CD4-positive, alpha-beta T cell treated with Interferon alpha-2 for 1 hour (primary cell): ENCODE measurements at regions not wholly inside any gene's neighbourhood (a gene's known extent, or its start where the extent isn't known, plus 50 kb on each side); places are given as distances from the start of the nearest gene placed in this dataset.

ENCODE experiments used
- DNase-seq, 2 donors: peaks; one replicate each; pipeline ENCODE4 v3.0.0-alpha.2; 2020 to 2022

- DNase-seq, result no peak
Measured at GRCh38 chr10:47237316-47238260, 62.4 kb upstream of the GDF10 start.

DNA sequence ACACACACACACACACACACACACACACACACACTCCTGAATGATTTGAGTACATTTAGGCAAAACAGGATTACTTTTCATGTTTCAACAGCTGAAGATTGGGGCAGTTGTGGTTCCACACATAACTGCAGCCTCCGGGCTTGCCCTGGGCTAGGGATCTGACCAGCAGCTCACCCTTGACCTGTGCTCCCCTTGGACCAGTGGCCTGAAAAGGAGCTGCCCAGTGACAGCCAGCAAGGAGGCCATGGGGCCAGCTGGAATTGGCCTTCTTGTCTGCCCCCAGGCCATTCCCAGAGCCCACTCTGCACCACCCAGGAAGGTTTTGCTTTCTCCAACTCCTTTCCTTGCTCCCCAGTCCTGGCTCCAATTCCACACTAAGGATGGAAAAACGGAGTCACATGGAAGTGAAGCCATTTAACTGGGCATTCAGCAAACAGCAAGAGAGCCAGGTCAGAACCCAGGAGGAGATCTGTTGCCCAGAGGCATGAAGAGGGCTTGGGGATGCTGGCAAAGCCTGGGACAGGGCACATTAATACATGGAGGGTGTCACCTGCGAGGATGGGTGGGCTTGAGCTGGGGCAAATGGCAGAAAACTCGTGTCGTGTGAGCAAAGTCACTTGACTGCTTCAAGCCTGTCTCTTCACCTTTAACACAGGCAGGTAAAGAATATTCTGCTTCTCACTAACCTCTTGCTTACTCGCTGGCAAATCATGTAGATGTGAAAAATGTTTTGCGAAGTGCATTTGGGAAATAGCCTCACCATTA is 61.5 kb upstream of the GDF10 start:
- no peak for DNase-seq

DNA sequence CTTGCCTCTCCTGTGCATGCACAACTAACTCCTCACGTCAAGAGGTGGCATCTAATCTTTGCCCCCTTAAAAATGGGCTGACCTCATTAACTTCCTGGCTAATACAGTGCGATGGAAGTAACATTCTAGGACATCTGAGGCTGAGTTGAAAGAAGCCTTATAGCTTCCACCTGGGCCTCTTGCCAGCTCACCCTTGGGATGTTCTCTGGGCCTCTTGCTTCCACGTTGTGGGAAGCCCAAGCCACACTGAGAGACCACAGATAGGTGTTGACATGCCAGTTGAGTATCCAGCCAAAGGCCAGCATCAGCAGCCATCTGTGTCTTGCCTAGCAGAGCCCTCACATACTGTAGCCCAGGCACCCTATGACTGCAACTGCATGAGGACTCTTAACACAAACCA is 60.8 kb upstream of the GDF10 start:
- DNase-seq, result no peak

GRCh38 chr10:47240173-47240572 is 59.8 kb upstream of the GDF10 start:
- DNase-seq, result no peak

GRCh38 chr10:47241256-47241655 is 58.7 kb upstream of the GDF10 start:
- DNase-seq, result no peak

- no peak for DNase-seq
Measured at GRCh38 chr10:47241946-47242867, 57.8 kb upstream of the GDF10 start.

DNA sequence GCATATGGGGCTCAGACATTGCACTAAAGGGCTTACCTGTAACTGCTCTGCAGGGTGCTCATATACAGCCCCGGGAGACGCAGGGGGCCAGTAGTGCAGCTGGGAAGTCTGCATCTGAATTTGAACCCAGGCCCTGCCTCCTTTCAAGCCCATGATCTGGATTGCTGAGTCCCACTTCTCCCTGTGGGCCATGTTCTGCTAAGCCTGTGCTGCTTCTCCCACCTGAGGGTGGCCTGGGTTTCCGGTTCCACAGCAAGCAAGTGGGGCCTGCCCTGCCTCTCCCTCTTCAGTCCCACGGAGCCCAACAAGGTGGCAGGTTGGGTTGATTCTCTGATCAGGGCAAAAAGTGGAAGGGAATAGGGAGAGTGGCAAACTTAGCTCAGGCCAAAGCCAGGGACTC is 56.6 kb upstream of the GDF10 start:
- DNase-seq, result no peak

- no peak for DNase-seq
Measured at GRCh38 chr10:47243791-47244190, 56.2 kb upstream of the GDF10 start.

DNA sequence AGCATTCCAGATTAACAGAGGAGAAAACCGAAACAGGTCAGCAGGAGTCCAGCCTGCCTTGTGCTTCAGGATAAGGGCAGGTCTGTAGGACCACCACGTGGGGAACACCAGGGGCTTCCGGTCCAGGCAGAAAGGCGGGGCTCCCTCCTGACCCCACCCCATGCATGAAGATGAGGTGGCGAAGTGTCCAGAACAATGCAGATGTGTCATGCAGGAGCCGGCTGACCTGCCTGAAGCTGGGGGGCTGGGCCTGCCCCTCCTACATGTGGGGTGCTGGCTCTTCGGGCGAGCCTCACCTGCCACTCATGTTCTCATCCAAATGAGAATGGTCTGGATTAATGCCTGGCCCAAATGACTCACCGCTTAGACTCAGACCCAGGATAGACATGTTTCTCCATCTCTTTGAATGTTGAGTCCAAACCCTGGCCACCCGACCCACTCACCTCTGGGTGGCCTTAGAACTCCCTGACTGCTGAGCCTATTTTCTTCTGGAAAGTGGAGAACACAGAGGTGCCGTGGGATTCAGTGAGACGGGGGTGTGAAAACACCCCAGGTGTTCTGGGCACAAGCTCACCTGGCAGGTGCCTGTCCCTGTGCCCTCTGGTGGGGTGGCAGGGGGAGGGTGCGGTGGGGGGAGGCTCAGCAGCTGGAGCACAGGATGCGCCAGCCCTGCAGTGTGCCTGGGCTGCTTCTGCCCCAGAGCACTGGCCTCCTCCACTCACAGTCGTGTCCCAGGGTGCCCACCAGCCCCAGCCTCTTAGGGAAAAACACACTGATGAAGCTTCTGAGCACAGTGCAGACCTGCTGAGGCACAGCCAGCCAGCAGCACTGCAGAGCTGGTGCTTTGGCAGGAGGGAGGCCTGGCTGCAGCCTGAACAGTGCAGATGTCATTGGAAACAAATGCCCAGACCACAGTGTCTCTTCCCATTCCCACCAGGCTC is 55.2 kb upstream of the GDF10 start:
- no peak for DNase-seq

- DNase-seq, result no peak
Measured at GRCh38 chr10:47245731-47246350, 54.2 kb upstream of the GDF10 start.

DNA sequence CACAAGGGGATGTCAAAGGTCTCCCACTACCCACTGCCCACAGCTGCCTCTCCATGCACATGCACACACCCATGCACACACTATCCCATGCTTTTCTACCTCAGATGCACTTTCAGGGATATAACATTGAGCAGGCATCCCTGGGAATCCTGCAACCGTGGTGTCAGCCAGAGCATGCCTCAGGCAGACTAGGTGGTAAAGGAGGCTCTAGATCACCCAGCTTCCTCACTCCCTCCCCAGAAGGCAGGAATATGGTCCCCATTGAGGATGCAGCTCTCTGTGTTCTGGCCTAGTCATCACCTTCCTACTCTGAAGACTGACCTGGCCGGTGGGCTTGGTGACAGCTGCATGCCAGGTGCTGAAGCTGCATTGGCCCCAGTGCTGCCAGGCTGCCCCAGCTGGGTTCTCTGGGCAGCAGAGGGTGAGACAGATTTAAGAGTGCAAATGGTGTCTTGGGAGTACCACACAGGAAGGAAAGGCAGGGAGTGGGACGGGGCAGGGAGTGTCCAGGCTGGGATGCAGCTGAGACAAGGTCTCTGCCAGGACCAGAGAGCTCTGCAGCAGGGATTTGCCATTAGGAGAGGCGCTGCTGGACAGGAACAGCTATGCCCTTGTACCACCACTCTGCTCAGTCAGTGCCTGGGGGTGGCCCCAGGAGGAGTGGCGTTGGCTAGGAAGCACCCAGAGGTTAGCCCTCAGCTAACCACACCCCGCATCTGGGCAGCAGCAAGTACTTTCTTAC is 53.4 kb upstream of the GDF10 start:
- DNase-seq, result no peak

- DNase-seq, result no peak
Measured at GRCh38 chr10:47247148-47248059, 52.6 kb upstream of the GDF10 start.

DNA sequence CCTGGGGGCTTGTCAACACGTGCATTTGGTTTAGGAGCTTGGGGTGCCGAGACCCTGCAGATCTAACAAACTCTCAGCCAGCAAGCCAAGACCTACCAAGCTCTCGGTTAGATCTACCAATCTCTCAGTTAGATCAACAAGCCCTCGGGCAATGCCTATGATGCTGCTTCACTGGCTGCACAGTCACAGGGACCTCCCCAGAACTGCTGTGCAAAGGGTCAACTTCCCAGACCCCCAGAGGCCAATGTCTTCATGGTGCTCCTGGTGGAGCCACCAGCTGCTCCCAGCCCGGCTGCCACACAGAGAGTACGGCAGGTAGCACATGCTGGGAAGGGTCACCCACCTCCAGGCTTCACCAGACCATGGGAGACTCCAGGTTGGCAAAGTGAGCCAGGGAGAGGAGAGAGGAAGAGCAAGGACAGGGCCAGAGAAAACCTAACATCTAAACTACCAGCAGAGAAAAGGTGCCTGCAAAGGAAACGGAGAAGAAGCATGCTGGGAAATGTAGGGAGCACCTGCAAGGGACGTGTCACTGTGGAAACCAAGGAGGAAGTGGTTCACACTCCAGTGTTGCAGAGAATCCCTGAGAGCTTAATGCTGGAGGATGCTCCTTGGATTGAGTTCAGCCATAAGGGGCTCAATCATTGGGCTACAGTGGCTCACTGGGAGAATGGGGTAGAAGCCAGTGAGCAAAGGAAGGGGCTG is 51.5 kb upstream of the GDF10 start:
- DNase-seq, result no peak

DNA sequence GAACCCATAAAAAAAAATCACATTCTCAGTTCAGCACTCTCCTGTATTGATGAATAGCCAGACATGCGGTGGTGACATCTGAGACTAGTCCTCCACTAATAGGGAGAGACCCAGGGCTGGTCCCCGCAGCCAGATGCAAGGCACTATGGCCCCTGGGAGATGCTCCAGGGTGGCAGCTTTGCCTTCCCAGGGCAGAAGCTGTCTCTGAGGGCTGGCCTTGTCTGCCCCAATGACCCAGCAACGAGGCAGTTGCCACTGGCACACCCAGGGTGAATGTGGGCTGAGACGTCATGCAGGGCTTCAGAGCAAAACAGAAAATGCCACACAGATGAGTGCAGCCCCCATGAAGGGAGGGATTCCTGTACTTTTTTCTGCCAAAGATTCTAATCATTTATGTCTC is 50.1 kb upstream of the GDF10 start:
- no peak for DNase-seq
